Caco-2 (cell line): ENCODE measurements at regions not wholly inside any gene's neighbourhood (a gene's known extent, or its start where the extent isn't known, plus 50 kb on each side); places are given as distances from the start of the nearest gene placed in this dataset.

Source experiments
- BruUV-seq: library from RNA; stranded (reverse); fragments of 400-500 nt; replicated peaks from 2 replicates; lab custom pipeline; 2021; lab: Mats Ljungman, UMichigan
- CTCF ChIA-PET: fragments of 300-600 bp; sonication (Branson Sonifier 250); formaldehyde crosslinking; loops from one replicate; lab custom pipeline; 2022; ENCODE audit warnings: antibody characterized with exemption; lab: Charles Lee
- POLR2A ChIA-PET: fragments of 300-600 bp; sonication (Branson Sonifier 250); formaldehyde crosslinking; loops from one replicate; lab custom pipeline; 2022; ENCODE audit warnings: antibody characterized with exemption; lab: Charles Lee
- DNase-seq, 2 experiments: peaks; one replicate each; pipeline versions ENCODE4 v3.0.0 to v3.0.0-alpha.2; 2020 to 2022
- H3K27me3 ChIP-seq: replicated peaks from 2 replicates; pipeline ENCODE4 v1.6.0; 2011; ENCODE audit warnings: low read length; ENCODE audit not compliant: control insufficient read depth, insufficient read depth
- H3K36me3 ChIP-seq: 2 replicates; pipeline ENCODE4 v1.5.1; 2011; ENCODE audit warnings: low read length; ENCODE audit not compliant: control insufficient read depth, insufficient read depth
- H3K4me1 ChIP-seq: fragments of 250-450 bp; sonication (Bioruptor Pico); 2 replicates; pipeline ENCODE4 v1.5.1; 2020; ENCODE audit warnings: mild to moderate bottlenecking
- H3K4me3 ChIP-seq: 2 replicates; pipeline ENCODE4 v1.5.1; 2011; ENCODE audit warnings: low read depth, mild to moderate bottlenecking, control low read depth, low read length
- H3K9me3 ChIP-seq: fragments of 250-450 bp; sonication (Bioruptor Pico); 2 replicates; pipeline ENCODE4 v1.5.1; 2020; ENCODE audit warnings: mild to moderate bottlenecking, moderate library complexity
- H3K27ac Mint-ChIP-seq: one replicate; pipeline ENCODE4 v1.8.0; 2022; ENCODE audit warnings: mixed read lengths; ENCODE audit not compliant: unreplicated experiment
- H3K27me3 Mint-ChIP-seq: one replicate; pipeline ENCODE4 v1.8.0; 2022; ENCODE audit warnings: mixed read lengths; ENCODE audit not compliant: insufficient read depth, unreplicated experiment
- H3K36me3 Mint-ChIP-seq: one replicate; pipeline ENCODE4 v1.8.0; 2022; ENCODE audit warnings: mild to moderate bottlenecking, mixed read lengths; ENCODE audit not compliant: insufficient read depth, unreplicated experiment
- H3K4me1 Mint-ChIP-seq: one replicate; pipeline ENCODE4 v1.8.0; 2022; ENCODE audit warnings: low read depth, mixed read lengths; ENCODE audit not compliant: unreplicated experiment
- H3K4me3 Mint-ChIP-seq: one replicate; pipeline ENCODE4 v1.8.0; 2022; ENCODE audit warnings: mild to moderate bottlenecking, moderate library complexity, mixed read lengths; ENCODE audit not compliant: unreplicated experiment
- H3K9me3 Mint-ChIP-seq: one replicate; pipeline ENCODE4 v1.8.0; 2022; ENCODE audit warnings: mixed read lengths; ENCODE audit not compliant: unreplicated experiment
- intact Hi-C: fragments of 100-400 bp; cut with micrococcal nuclease; formaldehyde crosslinking; loops from one replicate; pipeline ENCODE4 v1.10.0; 2022; ENCODE audit not compliant: unreplicated experiment
- TF ChIP-seq, protein P1 (sequence below), 2 experiments: fragments of 200-600 bp in 1 of 2; IDR thresholded peaks; 1 replicate in 1 of 2; 2 replicates in 1 of 2; pipeline versions ENCODE4 v1.5.1 to v1.8.0; 2011 to 2022; ENCODE audit warnings: antibody characterized with exemption in 1 of 2, control low read depth in 1 of 2, inconsistent platforms in 1 of 2, low read depth in 1 of 2, low read length in 1 of 2, mild to moderate bottlenecking in 1 of 2, moderate library complexity in 1 of 2; ENCODE audit not compliant: insufficient read depth in 1 of 2, severe bottlenecking in 1 of 2, unreplicated experiment in 1 of 2

DNA sequence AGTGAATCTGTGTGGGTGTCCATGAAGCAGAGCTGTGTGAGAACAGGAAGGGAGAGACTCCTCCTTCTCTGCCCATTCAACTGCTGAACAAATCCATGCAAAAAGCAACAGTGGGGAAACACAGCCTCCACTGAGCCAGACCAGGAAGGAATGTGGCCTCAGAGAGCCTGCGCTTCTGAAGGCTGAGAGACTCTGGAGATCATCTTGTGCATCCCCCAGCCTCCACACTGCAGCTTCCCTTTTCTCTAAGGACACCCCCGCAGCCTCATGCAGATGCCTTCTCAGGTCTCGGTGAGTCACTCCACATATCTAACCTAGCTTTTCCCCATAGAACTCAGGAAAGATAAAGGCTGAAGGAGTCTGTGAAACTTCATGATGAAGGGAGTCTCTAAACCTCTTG lies 402.9 kb downstream of the TNS1 start:
- peaks cover 6% of the 10 kb centered on the region for H3K4me1 Mint-ChIP-seq
- Histone ChIP-seq H3K36me3 (no peaks in the 10 kb centered on the region), H3K4me3 (no peak overlapping the region), H3K9me3 (no peaks in the 10 kb centered on the region), H3K27me3 (0 out of 2 replicates have a peak, but pooled peaks cover 2% of the 10 kb centered on the region), H3K4me1 (no peaks in the 10 kb centered on the region)
- ChIA-PET POLR2A (no interaction called here), CTCF (no interaction called here)
- peaks cover 26% of the 10 kb centered on the region for H3K27me3 Mint-ChIP-seq
- no TSS peak for BruUV-seq
- DNase-seq: no peak
- TF ChIP-seq, protein P1, sequence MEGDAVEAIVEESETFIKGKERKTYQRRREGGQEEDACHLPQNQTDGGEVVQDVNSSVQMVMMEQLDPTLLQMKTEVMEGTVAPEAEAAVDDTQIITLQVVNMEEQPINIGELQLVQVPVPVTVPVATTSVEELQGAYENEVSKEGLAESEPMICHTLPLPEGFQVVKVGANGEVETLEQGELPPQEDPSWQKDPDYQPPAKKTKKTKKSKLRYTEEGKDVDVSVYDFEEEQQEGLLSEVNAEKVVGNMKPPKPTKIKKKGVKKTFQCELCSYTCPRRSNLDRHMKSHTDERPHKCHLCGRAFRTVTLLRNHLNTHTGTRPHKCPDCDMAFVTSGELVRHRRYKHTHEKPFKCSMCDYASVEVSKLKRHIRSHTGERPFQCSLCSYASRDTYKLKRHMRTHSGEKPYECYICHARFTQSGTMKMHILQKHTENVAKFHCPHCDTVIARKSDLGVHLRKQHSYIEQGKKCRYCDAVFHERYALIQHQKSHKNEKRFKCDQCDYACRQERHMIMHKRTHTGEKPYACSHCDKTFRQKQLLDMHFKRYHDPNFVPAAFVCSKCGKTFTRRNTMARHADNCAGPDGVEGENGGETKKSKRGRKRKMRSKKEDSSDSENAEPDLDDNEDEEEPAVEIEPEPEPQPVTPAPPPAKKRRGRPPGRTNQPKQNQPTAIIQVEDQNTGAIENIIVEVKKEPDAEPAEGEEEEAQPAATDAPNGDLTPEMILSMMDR (IDR thresholded peaks at IDR 0.05; ENCODE audit: insufficient read depth in 1 of 2, low read depth in 1 of 2, low read length in 1 of 2, severe bottlenecking in 1 of 2, unreplicated experiment in 1 of 2): no peak
- no peaks in the 10 kb centered on the region for H3K36me3 Mint-ChIP-seq
- no peak overlapping the region for H3K27ac Mint-ChIP-seq
- intact Hi-C loops: no loop called here
- no peak overlapping the region for H3K4me3 Mint-ChIP-seq
- no peaks in the 10 kb centered on the region for H3K9me3 Mint-ChIP-seq

DNA sequence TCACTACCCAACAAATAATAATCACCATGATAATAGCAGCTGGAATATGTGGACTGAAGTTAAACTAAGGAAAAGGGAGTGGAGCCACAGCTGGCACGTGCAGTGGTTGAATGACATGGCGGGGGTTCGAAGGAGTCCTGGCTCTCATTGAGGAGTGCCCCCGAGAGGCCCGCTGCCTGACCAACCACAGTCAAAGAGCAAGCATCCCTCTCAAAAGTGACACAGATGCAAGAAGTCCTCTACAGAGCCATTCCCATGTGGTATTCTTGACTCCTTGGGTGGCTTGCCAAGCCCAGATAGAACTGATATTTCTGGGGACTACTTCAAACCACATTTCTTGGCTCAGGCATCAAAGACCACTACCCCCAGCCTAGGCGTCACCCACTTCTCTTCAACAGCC lies 405.1 kb downstream of the TNS1 start:
- H3K36me3 ChIP-seq: no peaks in the 10 kb centered on the region
- DNase-seq: no peak
- TF ChIP-seq, protein P1 (IDR thresholded peaks at IDR 0.05; ENCODE audit: insufficient read depth in 1 of 2, low read depth in 1 of 2, low read length in 1 of 2, severe bottlenecking in 1 of 2, unreplicated experiment in 1 of 2): no peak
- Mint-ChIP-seq H3K27ac (no peak overlapping the region), H3K27me3 (peaks cover 31% of the 10 kb centered on the region), H3K9me3 (no peaks in the 10 kb centered on the region), H3K36me3 (no peaks in the 10 kb centered on the region), H3K4me3 (no peak overlapping the region), H3K4me1 (peaks cover 6% of the 10 kb centered on the region)
- H3K9me3 ChIP-seq: no peaks in the 10 kb centered on the region
- CTCF ChIA-PET: no interaction called here
- intact Hi-C loops: no loop called here
- no peak overlapping the region for H3K4me3 ChIP-seq
- POLR2A ChIA-PET: no interaction called here
- H3K4me1 ChIP-seq: no peaks in the 10 kb centered on the region
- peaks cover 2% of the 10 kb centered on the region; the same call in 1 of the 2 replicates for H3K27me3 ChIP-seq
- no TSS peak for BruUV-seq

DNA sequence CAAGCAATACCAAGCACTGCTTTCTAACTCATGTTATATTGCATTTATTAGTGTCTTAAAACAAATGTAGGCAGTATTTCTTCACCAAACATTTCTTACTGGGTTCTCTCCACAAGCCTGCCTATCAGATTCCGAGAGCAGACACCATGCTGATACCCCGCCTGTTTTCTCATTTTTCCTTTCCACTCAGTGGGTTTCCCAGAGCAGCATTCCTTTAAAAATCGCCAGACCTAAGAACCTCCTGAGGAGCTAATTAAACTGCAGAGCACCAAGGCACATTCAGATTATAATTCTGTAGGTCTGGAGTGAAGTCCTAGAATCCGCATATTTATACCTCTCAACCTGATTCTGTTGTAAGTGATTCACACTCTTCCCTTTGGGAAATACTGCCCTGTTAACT lies 405.6 kb downstream of the TNS1 start:
- Mint-ChIP-seq H3K4me1 (peaks cover 6% of the 10 kb centered on the region), H3K4me3 (no peak overlapping the region), H3K9me3 (peaks cover under 1% of the 10 kb centered on the region), H3K36me3 (no peaks in the 10 kb centered on the region), H3K27ac (no peak overlapping the region), H3K27me3 (peaks cover 31% of the 10 kb centered on the region)
- no peaks in the 10 kb centered on the region for H3K36me3 ChIP-seq
- peaks cover 2% of the 10 kb centered on the region; the same call in 1 of the 2 replicates for H3K27me3 ChIP-seq
- no TSS peak for BruUV-seq
- DNase-seq: no peak
- no peak overlapping the region for H3K4me3 ChIP-seq
- intact Hi-C loops: no loop called here
- TF ChIP-seq, protein P1 (IDR thresholded peaks at IDR 0.05; ENCODE audit: insufficient read depth in 1 of 2, low read depth in 1 of 2, low read length in 1 of 2, severe bottlenecking in 1 of 2, unreplicated experiment in 1 of 2): no peak
- ChIA-PET POLR2A (no interaction called here), CTCF (no interaction called here)
- no peaks in the 10 kb centered on the region for H3K4me1 ChIP-seq
- H3K9me3 ChIP-seq: no peaks in the 10 kb centered on the region
